ENCODE measurements at regions not wholly inside any gene's neighbourhood (a gene's known extent, or its start where the extent isn't known, plus 50 kb on each side); places are given as distances from the start of the nearest gene placed in this dataset.

DNA sequence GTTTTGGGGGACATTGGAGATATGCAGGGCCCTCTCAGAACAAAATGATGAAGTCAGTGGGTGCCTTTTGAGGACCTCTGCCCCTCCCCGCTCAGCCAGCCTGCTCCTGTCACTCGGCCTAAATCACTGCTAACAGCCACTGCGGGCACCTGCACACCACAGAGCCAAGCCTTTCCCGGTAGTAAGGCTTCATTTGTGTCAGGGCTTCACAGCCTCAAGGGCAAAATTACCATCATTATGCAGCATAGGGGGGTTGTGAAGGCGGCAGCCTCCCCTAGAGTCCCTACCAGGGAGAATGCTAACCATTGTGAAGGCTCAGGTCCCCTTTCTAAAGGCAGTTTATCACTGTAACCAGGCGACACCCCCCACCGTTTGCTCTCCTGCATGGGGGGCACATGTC, 519.8 kb upstream of the MYT1L start:
- Histone ChIP-seq H3K4me1 (peaks cover 6% of the 10 kb centered on the region), H3K27me3 (ENCODE audit: insufficient read depth in 3 of 3, low read length in 2 of 3) (no peaks in the 10 kb centered on the region), H3K27ac (no peak overlapping the region), H3K4me3 (no peak overlapping the region), H3K9me3 (no peaks in the 10 kb centered on the region), H3K36me3 (ENCODE audit: insufficient read depth in 1 of 2, low read depth in 1 of 2) (no peaks in the 10 kb centered on the region)
- 78 to 88% (median 82%) methylated on average over 7 of the region's 7 CpGs for WGBS, 3 donors
- ATAC-seq (no peak), DNase-seq (no peak)
- intact Hi-C loops (cut with DNase I): no loop called here
- no peak for TF ChIP-seq CTCF (IDR thresholded peaks at IDR 0.05)

GRCh38 chr2:2850218-2850755, 519.2 kb upstream of the MYT1L start:
- no peaks in the 10 kb centered on the region for H3K9me3 ChIP-seq
- H3K4me1 ChIP-seq: peaks cover 6% of the 10 kb centered on the region
- no peaks in the 10 kb centered on the region for H3K36me3 ChIP-seq (ENCODE audit: insufficient read depth in 1 of 2, low read depth in 1 of 2)
- WGBS, 3 donors: 94 to 97% (median 94%) methylated on average over 22 of the region's 22 CpGs
- intact Hi-C loops (cut with DNase I): no loop called here
- ATAC-seq (no peak), DNase-seq (no peak)
- H3K27ac ChIP-seq: no peak overlapping the region
- no peak for TF ChIP-seq CTCF (IDR thresholded peaks at IDR 0.05)
- H3K27me3 ChIP-seq (ENCODE audit: insufficient read depth in 3 of 3, low read length in 2 of 3): no peaks in the 10 kb centered on the region
- H3K4me3 ChIP-seq: no peak overlapping the region

DNA sequence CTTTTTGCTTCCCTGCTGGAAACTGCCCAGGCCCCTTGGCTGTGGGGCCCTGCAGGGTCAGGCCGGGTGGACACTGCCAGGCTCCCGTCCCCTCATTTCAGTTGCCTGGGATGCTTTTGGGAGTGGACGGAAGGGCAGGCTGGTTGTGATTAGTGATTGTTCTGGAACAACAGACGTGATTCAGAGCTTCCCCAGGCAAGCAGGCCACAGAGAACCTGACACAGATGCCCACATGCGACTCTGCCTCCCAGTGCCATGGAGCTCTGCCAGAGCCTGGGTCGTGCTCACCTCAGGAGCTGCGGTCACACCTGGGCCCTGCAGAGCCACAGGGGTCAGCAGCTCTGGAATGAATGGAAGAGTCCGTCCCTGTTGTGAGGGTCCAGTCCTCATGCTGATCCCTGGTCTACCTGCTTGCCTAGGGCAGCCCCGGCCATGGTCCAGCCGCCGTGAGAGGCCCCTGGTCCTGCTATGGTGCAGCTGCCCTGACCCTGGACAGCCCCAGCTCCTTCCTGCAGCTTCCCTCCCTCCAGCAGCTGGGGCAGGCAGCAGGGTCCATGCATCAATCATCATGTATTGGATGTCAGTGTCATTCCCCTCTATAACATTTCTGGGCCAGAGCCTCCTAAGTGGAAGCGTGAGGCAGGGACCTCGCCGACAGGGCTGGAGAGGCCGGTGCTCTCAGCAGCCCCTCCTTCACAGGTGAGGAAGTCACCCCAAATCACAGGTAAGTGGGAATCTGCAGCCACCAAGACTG, 518.6 kb upstream of the MYT1L start:
- peaks cover 6% of the 10 kb centered on the region for H3K4me1 ChIP-seq
- no peak for DNase-seq

GRCh38 chr2:2848621-2849333, 517.7 kb upstream of the MYT1L start:
- no peak overlapping the region for H3K27ac ChIP-seq
- intact Hi-C loops (cut with DNase I): loop anchor here in 1 of 2 donors (5.0 kb wide), 1 partner anchor 76 kb away; no protein-coding TSS in a partner anchor
- H3K36me3 ChIP-seq (ENCODE audit: insufficient read depth in 1 of 2, low read depth in 1 of 2): no peaks in the 10 kb centered on the region
- no peak for TF ChIP-seq CTCF (IDR thresholded peaks at IDR 0.05)
- DNase-seq (no peak), ATAC-seq (no peak)
- peaks cover 6% of the 10 kb centered on the region for H3K4me1 ChIP-seq
- no peak overlapping the region for H3K4me3 ChIP-seq
- no peaks in the 10 kb centered on the region for H3K27me3 ChIP-seq (ENCODE audit: insufficient read depth in 3 of 3, low read length in 2 of 3)
- H3K9me3 ChIP-seq: no peaks in the 10 kb centered on the region
- 54 to 70% (median 63%) methylated on average over 5 to 6 of the region's 6 CpGs for WGBS, 3 donors

More for the DNA sequence above, 518.6 kb upstream of the MYT1L start:
- Histone ChIP-seq H3K36me3 (ENCODE audit: insufficient read depth in 1 of 2, low read depth in 1 of 2) (no peaks in the 10 kb centered on the region), H3K27ac (no peak overlapping the region), H3K4me3 (no peak overlapping the region), H3K27me3 (ENCODE audit: insufficient read depth in 3 of 3, low read length in 2 of 3) (no peaks in the 10 kb centered on the region), H3K9me3 (no peaks in the 10 kb centered on the region)
- intact Hi-C loops (cut with DNase I): loop anchor here in 1 of 2 donors (5.0 kb wide), 1 partner anchor 77 kb away; no protein-coding TSS in a partner anchor
- no peak for ATAC-seq
- WGBS, 3 donors: 79 to 88% (median 84%) methylated on average over 13 to 15 of the region's 15 CpGs
- no peak for TF ChIP-seq CTCF (IDR thresholded peaks at IDR 0.05)
